DOHH2 (cell line): ENCODE measurements at regions not wholly inside any gene's neighbourhood (a gene's known extent, or its start where the extent isn't known, plus 50 kb on each side); places are given as distances from the start of the nearest gene placed in this dataset.

Source experiments
- H3F3A ChIP-seq: fragments of 200-600 bp; sonication (generic), shearing (Covaris generic); 2 replicates; pipeline ENCODE4 v1.6.0; 2016; ENCODE audit warnings: antibody characterized with exemption, mild to moderate bottlenecking; ENCODE audit not compliant: control insufficient read depth, insufficient read depth
- H3K27ac ChIP-seq: fragments of 200-600 bp; sonication (generic); 2 replicates; pipeline ENCODE4 v1.5.1; 2014; ENCODE audit warnings: low read depth, mild to moderate bottlenecking, low read length, moderate library complexity
- H3K27me3 ChIP-seq: fragments of 200-600 bp; sonication (generic); 2 replicates; pipeline ENCODE4 v1.6.1; 2014; ENCODE audit warnings: mild to moderate bottlenecking, low read length, mixed read lengths; ENCODE audit not compliant: control insufficient read depth
- H3K36me3 ChIP-seq: fragments of 200-600 bp; sonication (generic); 2 replicates; pipeline ENCODE4 v1.6.1; 2014; ENCODE audit warnings: mild to moderate bottlenecking, low read length, moderate library complexity, mixed read lengths; ENCODE audit not compliant: control insufficient read depth
- H3K4me1 ChIP-seq: fragments of 200-600 bp; sonication (generic); 2 replicates; pipeline ENCODE4 v1.6.1; 2014; ENCODE audit warnings: mild to moderate bottlenecking, low read length, mixed read lengths; ENCODE audit not compliant: control insufficient read depth
- H3K4me2 ChIP-seq: fragments of 200-600 bp; sonication (generic); 2 replicates; pipeline ENCODE4 v1.6.0; 2014; ENCODE audit warnings: mild to moderate bottlenecking, low read length, moderate library complexity
- H3K4me3 ChIP-seq: fragments of 200-600 bp; sonication (generic); 2 replicates; pipeline ENCODE4 v1.5.1; 2014; ENCODE audit warnings: mild to moderate bottlenecking, low read length, mixed read lengths
- H3K79me2 ChIP-seq: fragments of 200-600 bp; sonication (generic); 2 replicates; pipeline ENCODE4 v1.6.1; 2014; ENCODE audit warnings: mild to moderate bottlenecking, low read length, mixed read lengths; ENCODE audit not compliant: control insufficient read depth
- H3K9me2 ChIP-seq: fragments of 200-600 bp; sonication (generic); replicated peaks from 2 replicates; pipeline ENCODE4 v1.6.1; 2014; ENCODE audit warnings: mild to moderate bottlenecking, low read length, mixed read lengths; ENCODE audit not compliant: control insufficient read depth
- H3K9me3 ChIP-seq: fragments of 200-600 bp; sonication (generic); 2 replicates; pipeline ENCODE4 v1.6.1; 2014; ENCODE audit warnings: antibody characterized with exemption, low read length, mixed read lengths; ENCODE audit not compliant: control insufficient read depth, insufficient read depth
- H4K20me1 ChIP-seq: fragments of 200-600 bp; sonication (generic); 2 replicates; pipeline ENCODE4 v1.6.0; 2014; ENCODE audit warnings: low read depth, mild to moderate bottlenecking, antibody characterized with exemption, low read length, moderate library complexity; ENCODE audit not compliant: control insufficient read depth, insufficient read depth
- EZH2phosphoT487 ChIP-seq: fragments of 200-600 bp; sonication (generic); IDR thresholded peaks from 2 replicates; pipeline ENCODE4 v1.6.1; 2017; ENCODE audit warnings: borderline replicate concordance, mild to moderate bottlenecking, antibody characterized with exemption, low read length, moderate library complexity, mixed read lengths
- TF ChIP-seq, protein P1 (sequence below): fragments of 200-600 bp; sonication (generic); IDR thresholded peaks from one replicate; pipeline ENCODE4 v1.5.1; 2014; ENCODE audit warnings: antibody characterized with exemption, mild to moderate bottlenecking, low read depth, low read length; ENCODE audit not compliant: poor library complexity, severe bottlenecking

DNA sequence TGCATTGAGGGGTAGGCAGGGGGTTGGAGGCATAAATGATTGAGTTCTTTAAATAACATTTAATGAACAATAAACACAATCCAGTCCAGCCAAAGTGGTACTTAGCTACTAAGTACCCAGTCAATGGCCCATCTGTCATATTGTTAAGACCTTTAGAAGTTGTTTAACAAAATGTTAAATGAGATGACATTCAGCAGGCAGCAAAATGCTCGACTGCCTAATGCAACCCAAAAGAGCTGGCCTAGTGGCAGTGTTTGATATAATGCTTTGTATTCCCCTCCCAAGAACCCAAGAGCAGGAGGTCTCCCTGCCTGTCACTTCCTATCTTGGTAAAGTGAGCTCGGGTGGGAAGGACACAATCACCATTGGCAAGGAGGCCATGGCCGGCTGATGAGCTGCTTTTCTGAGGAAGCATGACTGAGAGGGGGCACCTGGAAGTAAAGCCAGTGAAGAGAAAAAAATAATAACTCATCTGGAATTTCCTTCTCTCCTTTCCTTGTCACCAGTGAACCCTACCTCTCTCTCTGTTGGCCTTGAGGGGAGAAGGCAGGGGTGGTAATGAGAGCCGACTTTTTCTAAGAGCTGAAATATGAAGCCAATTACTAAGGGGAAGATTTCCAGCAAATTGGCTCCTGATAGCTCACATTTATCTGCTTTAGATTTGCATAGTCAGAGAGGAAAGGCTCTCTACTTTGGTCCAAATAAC lies 140.6 kb downstream of the C1D start:
- H3K4me1 ChIP-seq, result peaks cover 4% of the 10 kb centered on the region; the same call in 1 of the 2 replicates
- no peaks in the 10 kb centered on the region for H3K9me3 ChIP-seq
- no peak overlapping the region for H3K4me3 ChIP-seq
- no peak overlapping the region for H3K4me2 ChIP-seq
- H3F3A ChIP-seq, result no peaks in the 10 kb centered on the region
- no peaks in the 10 kb centered on the region for H3K79me2 ChIP-seq
- no peaks in the 10 kb centered on the region for H4K20me1 ChIP-seq
- no peaks in the 10 kb centered on the region for H3K36me3 ChIP-seq
- H3K9me2 ChIP-seq, result no peaks in the 10 kb centered on the region
- no peaks in the 10 kb centered on the region for H3K27me3 ChIP-seq
- TF ChIP-seq, protein P1, sequence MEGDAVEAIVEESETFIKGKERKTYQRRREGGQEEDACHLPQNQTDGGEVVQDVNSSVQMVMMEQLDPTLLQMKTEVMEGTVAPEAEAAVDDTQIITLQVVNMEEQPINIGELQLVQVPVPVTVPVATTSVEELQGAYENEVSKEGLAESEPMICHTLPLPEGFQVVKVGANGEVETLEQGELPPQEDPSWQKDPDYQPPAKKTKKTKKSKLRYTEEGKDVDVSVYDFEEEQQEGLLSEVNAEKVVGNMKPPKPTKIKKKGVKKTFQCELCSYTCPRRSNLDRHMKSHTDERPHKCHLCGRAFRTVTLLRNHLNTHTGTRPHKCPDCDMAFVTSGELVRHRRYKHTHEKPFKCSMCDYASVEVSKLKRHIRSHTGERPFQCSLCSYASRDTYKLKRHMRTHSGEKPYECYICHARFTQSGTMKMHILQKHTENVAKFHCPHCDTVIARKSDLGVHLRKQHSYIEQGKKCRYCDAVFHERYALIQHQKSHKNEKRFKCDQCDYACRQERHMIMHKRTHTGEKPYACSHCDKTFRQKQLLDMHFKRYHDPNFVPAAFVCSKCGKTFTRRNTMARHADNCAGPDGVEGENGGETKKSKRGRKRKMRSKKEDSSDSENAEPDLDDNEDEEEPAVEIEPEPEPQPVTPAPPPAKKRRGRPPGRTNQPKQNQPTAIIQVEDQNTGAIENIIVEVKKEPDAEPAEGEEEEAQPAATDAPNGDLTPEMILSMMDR, result no peak
- no peak for TF ChIP-seq EZH2phosphoT487
- no peak overlapping the region for H3K27ac ChIP-seq

DNA sequence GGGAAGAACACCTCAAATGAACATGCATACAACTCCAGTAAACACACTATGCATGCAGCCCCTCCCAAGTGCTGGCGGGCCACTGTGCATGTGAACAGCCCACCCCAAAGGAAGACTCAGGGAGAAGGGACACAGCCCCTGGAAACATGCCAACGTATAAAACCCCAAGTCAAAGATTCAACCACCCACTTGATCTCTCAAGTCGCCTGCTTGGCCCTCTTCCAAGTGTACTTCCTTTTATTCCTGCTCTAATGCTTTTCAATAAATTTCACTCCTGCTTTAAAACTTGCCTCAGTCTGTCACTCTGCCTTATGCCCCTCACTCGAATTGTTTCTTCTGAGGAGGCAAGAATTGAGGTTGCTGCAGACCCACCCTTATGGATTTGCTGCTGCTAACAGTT lies 139.1 kb downstream of the C1D start:
- TF ChIP-seq EZH2phosphoT487, result no peak
- TF ChIP-seq, protein P1, result no peak
- Histone ChIP-seq H3K4me2 (no peak overlapping the region), H4K20me1 (no peaks in the 10 kb centered on the region), H3K9me2 (no peaks in the 10 kb centered on the region), H3K36me3 (no peaks in the 10 kb centered on the region), H3F3A (no peaks in the 10 kb centered on the region), H3K27me3 (peaks cover 9% of the 10 kb centered on the region), H3K4me1 (peaks cover 4% of the 10 kb centered on the region; the same call in 1 of the 2 replicates), H3K9me3 (no peaks in the 10 kb centered on the region), H3K27ac (no peak overlapping the region), H3K4me3 (no peak overlapping the region), H3K79me2 (no peaks in the 10 kb centered on the region)

GRCh38 chr2:67927501-67927900 lies 135.3 kb downstream of the C1D start:
- H3K9me3 ChIP-seq, result no peaks in the 10 kb centered on the region
- H3K36me3 ChIP-seq, result no peaks in the 10 kb centered on the region
- H3K4me1 ChIP-seq, result peaks cover 4% of the 10 kb centered on the region; the same call in 1 of the 2 replicates

More at GRCh38 chr2:67927501-67927900, 135.3 kb downstream of the C1D start:
- TF ChIP-seq, protein P1, result no peak
- TF ChIP-seq EZH2phosphoT487, result no peak
- H3K27ac ChIP-seq, result no peak overlapping the region
- no peaks in the 10 kb centered on the region for H3K79me2 ChIP-seq
- no peaks in the 10 kb centered on the region for H3K9me2 ChIP-seq
- H3K4me2 ChIP-seq, result no peak overlapping the region
- no peaks in the 10 kb centered on the region for H3F3A ChIP-seq
- peaks cover 14% of the 10 kb centered on the region for H3K27me3 ChIP-seq
- H3K4me3 ChIP-seq, result no peak overlapping the region
- no peaks in the 10 kb centered on the region for H4K20me1 ChIP-seq
